Loucy (cell line): ENCODE measurements at regions not wholly inside any gene's neighbourhood (a gene's known extent, or its start where the extent isn't known, plus 50 kb on each side); places are given as distances from the start of the nearest gene placed in this dataset.

Source experiments
- EZH2phosphoT487 ChIP-seq: fragments of 200-600 bp; IDR thresholded peaks from 2 replicates; pipeline ENCODE4 v1.6.1; 2018; ENCODE audit warnings: antibody characterized with exemption, mild to moderate bottlenecking, moderate library complexity, borderline replicate concordance
- TF ChIP-seq, protein P1 (sequence below): fragments of 200-600 bp; sonication (generic); conservative IDR thresholded peaks from 2 replicates; pipeline ENCODE4 v1.5.1; 2014; ENCODE audit warnings: mild to moderate bottlenecking, antibody characterized with exemption, low read length

DNA sequence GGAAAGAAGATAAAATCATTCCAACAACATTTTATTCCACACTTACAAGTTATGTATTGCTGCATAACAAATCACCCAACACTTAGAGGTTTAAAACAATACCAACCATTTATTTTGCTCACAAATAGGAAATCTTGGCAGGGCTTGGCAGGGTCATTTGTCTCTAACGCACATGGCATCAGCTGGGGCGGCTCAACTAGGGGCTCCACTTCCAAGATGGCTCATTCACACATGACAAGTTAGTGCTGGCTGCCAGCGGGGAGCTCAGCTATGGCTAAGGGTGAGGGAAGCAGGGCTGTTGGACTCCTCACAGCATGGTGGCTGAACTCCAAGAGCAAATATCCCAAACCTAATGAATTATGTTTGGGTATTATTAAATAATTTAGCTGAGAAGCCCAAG lies 377.0 kb downstream of the ZNF674 start:
- TF ChIP-seq, protein P1, sequence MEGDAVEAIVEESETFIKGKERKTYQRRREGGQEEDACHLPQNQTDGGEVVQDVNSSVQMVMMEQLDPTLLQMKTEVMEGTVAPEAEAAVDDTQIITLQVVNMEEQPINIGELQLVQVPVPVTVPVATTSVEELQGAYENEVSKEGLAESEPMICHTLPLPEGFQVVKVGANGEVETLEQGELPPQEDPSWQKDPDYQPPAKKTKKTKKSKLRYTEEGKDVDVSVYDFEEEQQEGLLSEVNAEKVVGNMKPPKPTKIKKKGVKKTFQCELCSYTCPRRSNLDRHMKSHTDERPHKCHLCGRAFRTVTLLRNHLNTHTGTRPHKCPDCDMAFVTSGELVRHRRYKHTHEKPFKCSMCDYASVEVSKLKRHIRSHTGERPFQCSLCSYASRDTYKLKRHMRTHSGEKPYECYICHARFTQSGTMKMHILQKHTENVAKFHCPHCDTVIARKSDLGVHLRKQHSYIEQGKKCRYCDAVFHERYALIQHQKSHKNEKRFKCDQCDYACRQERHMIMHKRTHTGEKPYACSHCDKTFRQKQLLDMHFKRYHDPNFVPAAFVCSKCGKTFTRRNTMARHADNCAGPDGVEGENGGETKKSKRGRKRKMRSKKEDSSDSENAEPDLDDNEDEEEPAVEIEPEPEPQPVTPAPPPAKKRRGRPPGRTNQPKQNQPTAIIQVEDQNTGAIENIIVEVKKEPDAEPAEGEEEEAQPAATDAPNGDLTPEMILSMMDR = no peak
- TF ChIP-seq EZH2phosphoT487 = no peak
